AG04449 (cell line): ENCODE measurements at regions not wholly inside any gene's neighbourhood (a gene's known extent, or its start where the extent isn't known, plus 50 kb on each side); places are given as distances from the start of the nearest gene placed in this dataset.

Experiments used
- CTCF ChIA-PET: fragments of 350-600 bp; formaldehyde crosslinking; extraction: SDS; loops from one replicate; lab custom pipeline; 2021; ENCODE audit warnings: antibody characterized with exemption; lab: Yijun Ruan, JAX
- POLR2A ChIA-PET: fragments of 400-600, 350-600 bp; formaldehyde crosslinking; extraction: SDS; loops from one replicate; lab custom pipeline; 2020; ENCODE audit warnings: antibody characterized with exemption, inconsistent platforms; lab: Yijun Ruan, JAX
- DNase-seq: peaks from one replicate; pipeline ENCODE4 v3.0.0-alpha.2; 2010; ENCODE audit warnings: low read depth, low spot score
- H3K4me3 ChIP-seq: 2 replicates; pipeline ENCODE4 v1.5.1; 2011; ENCODE audit warnings: low read depth, mild to moderate bottlenecking, control low read depth, low read length
- TF ChIP-seq, protein P1 (sequence below): IDR thresholded peaks from one replicate; pipeline ENCODE4 v1.5.1; 2011; ENCODE audit warnings: mild to moderate bottlenecking, moderate library complexity, low read length, control low read depth, inconsistent platforms; ENCODE audit not compliant: insufficient read depth; ENCODE audit errors: missing control alignments

GRCh38 chrX:117752745-117753144 is 363.9 kb downstream of the KLHL13 start:
- POLR2A ChIA-PET: no interaction called here
- no peak for DNase-seq
- H3K4me3 ChIP-seq: no peak overlapping the region
- TF ChIP-seq, protein P1, sequence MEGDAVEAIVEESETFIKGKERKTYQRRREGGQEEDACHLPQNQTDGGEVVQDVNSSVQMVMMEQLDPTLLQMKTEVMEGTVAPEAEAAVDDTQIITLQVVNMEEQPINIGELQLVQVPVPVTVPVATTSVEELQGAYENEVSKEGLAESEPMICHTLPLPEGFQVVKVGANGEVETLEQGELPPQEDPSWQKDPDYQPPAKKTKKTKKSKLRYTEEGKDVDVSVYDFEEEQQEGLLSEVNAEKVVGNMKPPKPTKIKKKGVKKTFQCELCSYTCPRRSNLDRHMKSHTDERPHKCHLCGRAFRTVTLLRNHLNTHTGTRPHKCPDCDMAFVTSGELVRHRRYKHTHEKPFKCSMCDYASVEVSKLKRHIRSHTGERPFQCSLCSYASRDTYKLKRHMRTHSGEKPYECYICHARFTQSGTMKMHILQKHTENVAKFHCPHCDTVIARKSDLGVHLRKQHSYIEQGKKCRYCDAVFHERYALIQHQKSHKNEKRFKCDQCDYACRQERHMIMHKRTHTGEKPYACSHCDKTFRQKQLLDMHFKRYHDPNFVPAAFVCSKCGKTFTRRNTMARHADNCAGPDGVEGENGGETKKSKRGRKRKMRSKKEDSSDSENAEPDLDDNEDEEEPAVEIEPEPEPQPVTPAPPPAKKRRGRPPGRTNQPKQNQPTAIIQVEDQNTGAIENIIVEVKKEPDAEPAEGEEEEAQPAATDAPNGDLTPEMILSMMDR: no peak
- CTCF ChIA-PET: no interaction called here

DNA sequence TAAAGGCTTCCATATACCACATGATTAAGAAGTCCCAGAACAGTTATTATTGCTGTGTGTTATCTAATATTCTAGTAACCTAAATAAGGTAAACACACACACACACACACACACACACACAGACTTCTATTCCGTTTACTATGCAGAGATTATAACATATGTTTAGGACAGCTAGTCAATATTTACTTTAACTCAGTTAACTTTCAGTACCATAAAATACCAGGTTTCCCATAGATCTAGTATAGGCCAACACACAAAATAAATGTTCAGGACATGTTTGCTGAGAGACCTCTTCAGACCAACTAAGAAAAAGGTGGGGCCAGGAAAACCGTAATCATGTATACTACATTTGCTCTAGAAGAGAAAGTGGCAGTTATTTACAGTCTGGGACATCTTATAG is 365.5 kb downstream of the KLHL13 start:
- ChIA-PET POLR2A (no interaction called here), CTCF (no interaction called here)
- no peak for DNase-seq
- TF ChIP-seq, protein P1: no peak
- H3K4me3 ChIP-seq: no peak overlapping the region

DNA sequence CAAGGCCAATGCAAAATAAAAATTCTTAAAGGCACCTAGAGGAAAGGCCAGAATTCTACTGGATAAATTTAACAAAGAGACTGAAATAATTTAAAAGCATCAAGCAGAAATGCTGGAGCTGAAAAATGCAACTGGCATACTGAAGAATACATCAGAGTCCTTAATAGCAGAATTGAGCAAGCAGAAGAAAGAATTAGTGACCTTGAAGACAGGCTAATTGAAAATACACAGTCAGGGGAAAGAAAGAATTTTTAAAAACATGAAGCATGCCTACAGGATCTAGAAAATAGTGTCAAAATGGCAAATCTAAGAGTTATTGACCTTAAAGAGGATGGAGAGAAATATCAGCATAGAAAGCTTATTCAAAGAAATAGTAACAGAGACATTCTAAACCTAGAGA is 371.7 kb downstream of the KLHL13 start:
- ChIA-PET POLR2A (no interaction called here), CTCF (no interaction called here)
- H3K4me3 ChIP-seq: no peak overlapping the region
- TF ChIP-seq, protein P1: no peak
- no peak for DNase-seq

- CTCF ChIA-PET: no interaction called here
These were observed 372.9 kb downstream of the KLHL13 start for GRCh38 chrX:117743469-117744251.

DNA sequence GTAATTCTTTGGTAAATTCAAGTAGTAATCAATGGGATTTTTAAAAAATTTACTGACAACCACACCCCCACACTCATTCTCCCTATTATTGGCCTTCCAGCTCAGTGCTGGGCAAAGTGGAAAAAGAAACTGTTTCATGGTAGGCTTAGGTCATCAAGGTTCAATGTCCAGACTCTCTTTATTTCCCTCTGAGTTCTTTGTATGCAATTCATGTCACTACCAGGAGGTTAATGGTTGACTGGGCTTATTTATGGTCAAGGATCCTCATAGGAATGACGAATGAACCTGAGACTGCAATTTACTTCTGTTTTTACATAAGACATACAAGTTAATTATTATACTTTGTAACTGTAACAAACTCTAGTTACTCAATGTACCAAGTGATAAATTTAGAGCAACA is 403.2 kb downstream of the KLHL13 start:
- POLR2A ChIA-PET: no interaction called here
- CTCF ChIA-PET: no interaction called here
- no peak overlapping the region for H3K4me3 ChIP-seq
- TF ChIP-seq, protein P1: no peak
- DNase-seq: no peak

More at GRCh38 chrX:117743469-117744251, 372.9 kb downstream of the KLHL13 start:
- TF ChIP-seq, protein P1: no peak
- POLR2A ChIA-PET: no interaction called here
- H3K4me3 ChIP-seq: no peak overlapping the region
- DNase-seq: no peak

GRCh38 chrX:117711782-117712181 is 404.8 kb downstream of the KLHL13 start:
- ChIA-PET POLR2A (no interaction called here), CTCF (no interaction called here)

More at GRCh38 chrX:117711782-117712181, 404.8 kb downstream of the KLHL13 start:
- DNase-seq: no peak
- no peak overlapping the region for H3K4me3 ChIP-seq
- TF ChIP-seq, protein P1: no peak
